Ureter (tissue), 1 donor: ENCODE measurements at regions not wholly inside any gene's neighbourhood (a gene's known extent, or its start where the extent isn't known, plus 50 kb on each side); places are given as distances from the start of the nearest gene placed in this dataset.
"Not testable (repeated sequence)": the region's sequence is repeated elsewhere in the genome, so short reads cannot be mapped to it uniquely, and the experiment has no call there.

Source experiments
- DNase-seq: peaks from one replicate; pipeline ENCODE4 v3.0.0-alpha.2; 2020; ENCODE audit warnings: low spot score
- donor health status: DM: yes; HTN: yes; CAD: no.

DNA sequence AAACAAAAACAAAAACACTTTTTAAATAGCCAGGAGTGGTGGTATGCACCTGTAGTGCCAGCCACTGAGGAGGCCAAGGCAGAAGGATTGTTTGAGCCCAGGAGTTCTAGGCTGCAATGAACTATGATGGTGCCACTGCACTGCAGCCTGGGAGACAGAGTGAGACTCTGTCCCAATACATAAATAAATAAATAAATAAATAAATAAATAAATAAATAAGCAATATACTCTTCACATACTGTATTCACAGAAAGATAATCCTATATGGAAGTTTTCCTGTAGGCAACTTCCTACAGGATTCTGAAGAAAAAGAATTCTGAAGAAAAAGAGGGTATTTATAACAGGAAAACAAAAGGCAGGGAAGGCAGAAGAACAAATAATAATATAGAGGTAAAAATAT lies 293.3 kb upstream of the GRIA3 start:
- no peak for DNase-seq

DNA sequence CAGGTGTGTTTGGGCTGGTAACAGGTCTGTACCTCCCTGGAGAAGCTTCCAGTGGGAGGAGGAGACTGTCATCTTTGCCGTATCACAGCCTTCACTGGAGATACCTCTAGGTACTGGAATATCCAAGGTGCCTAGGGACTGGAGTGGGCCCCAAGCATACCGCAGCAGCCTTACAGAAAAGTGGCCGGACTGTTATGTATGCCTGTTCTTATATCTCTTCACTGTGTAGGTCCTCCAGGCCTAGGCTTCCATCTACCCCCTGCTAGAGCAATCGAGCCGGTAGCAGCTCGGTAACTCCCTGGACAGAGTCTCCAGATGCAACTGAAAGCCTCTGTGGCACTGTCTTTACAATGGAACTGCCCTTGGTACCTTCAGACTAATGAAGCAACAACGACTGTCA lies 277.4 kb upstream of the GRIA3 start:
- no peak for DNase-seq

DNA sequence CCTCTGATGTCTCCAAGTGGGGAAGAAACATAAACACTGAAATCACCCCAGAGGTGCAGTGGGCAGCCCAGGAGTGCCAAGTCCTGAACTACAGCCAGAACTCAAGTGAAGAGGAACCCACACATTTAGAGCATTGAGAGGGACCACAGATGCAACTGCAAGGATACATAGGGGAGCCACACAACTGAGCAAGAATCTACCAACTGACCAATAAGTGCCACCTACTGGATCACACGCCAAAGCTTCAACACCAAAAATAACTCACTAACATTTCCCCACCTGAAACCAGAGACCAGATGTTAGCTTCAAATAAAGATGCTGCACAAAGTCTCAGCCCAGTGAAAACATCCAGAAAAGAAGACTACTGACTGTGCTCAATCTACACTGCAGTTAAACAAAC lies 276.7 kb upstream of the GRIA3 start:
- DNase-seq: no peak

DNA sequence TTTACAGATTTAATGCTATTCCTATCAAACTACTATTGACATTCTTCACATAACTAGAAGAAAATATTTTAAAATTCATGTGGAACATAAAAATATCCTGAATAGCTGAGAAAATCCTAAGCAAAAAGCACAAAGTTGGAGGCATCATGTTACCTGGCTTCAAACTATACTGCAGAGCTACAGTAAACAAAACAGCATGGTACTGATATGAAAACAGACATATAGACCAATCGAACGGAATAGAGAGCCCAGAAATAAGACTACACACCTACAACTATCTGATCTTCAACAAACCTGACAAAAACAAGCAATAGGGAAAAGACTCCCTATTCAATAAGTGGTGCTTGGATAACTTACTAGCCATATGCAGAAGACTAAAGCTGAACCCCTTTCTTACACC lies 273.4 kb upstream of the GRIA3 start:
- no peak for DNase-seq

DNA sequence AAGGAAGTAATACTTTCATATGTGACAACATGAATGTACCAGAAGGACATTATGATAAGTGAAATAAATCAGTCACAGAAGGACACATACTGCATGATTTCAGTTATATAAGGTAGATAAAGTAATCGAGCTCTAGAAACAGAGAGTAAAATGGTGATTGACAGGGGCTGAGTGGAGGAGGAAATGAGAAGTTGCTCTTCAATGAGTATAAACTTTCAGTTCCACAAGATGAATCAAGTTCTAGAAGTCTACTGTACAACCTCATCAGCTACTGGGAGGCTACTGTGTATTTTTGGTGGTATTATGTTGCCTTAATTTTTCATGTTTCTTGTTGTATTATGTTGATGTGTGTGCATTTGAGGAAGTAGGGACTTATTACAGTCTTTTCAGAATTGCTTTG lies 270.9 kb upstream of the GRIA3 start:
- DNase-seq: no peak

DNA sequence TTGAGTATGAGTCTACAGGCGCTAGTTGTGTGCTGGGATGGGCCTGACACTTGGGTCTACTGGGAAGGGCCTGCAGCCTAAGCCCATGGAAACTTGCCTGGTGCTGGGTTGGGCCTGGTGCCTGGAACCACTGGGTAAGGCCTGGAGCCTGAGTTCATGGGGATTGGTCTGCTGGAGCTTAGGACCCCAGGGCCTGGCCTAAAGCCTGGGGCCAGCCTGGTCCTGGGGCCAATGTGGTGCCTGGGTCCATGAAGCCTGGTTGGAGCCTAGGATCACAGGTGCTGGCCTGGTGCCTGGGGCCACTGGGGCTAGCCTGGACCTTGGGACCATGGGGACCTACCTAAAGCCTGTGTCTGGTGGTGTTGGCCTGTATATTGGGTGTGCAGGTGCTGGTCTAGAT lies 270.3 kb upstream of the GRIA3 start:
- no peak for DNase-seq

DNA sequence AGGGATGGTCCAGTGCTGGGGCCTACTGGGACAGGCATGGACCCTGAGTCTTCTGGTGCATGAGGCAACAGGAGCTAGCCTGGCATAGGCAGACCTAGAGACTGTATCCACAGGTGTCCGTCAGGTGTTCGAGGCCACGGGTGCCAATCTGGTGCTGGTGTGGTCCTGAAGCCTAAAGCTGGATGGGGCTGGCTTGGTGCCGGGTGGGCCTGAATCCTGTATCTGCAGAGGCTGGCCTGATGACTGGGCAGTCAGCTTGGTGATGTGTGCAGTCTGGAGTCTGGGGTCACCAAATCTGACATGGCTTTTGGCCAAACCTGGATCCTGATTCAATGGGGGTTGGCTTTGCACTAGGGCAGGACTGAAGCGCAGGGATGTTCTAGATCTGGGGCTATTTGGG lies 269.8 kb upstream of the GRIA3 start:
- no peak for DNase-seq

DNA sequence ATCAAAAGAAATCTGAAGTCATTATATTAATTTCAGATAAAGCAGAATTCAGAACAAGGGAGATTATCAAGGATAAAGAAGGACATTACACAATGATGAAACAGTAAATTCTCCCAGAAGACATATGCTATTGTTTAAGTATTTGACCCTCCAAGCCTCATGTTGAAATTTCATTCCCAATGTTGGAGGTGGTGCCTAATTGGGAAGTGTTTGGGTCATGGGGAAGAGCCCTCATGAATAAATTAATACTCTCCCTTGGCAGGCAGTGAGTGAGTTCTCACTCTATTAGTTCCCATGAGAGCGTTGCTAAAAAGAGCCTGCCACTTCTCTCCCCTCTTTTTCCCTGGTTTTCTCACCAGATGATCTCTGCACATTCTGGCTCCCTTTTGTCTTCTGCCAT lies 249.9 kb upstream of the GRIA3 start:
- no peak for DNase-seq

DNA sequence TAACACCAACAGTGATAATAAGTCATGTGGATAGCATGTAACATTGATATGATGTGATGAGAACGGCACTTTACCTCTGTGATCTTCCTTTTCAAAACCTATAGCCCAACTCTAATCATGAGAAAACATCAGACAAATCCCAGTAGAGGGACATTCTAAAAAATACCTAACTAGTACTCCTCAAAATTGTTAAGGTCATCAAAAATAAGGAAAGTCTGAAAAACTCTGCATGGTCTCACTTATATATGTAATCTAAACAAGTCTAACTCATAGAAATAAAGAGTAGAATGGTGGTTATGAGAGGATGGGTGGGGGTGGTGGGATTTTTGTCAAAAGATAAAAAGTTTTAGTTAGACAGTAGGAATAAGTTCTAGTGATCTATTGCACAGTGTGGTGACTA lies 243.9 kb upstream of the GRIA3 start:
- DNase-seq: no peak

DNA sequence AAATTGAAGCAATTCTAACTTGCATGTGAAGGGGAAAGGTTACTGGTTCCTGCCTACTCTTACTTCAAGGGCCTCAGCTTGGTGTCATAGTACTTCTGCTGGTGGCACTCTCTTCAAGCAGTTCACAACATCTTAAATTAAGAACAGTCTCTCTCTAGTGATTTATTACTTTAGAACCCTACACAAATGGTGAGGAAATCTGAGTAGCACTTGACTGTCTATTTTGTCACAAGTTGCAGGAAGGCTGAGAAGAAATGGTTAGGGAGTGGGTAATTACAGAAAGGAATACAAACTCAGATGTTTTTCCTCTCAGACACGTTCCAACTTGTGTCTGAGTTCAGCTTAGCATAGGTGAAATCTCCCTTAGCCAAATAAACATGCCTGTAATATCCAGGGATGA lies 242.3 kb upstream of the GRIA3 start:
- DNase-seq: no peak

DNA sequence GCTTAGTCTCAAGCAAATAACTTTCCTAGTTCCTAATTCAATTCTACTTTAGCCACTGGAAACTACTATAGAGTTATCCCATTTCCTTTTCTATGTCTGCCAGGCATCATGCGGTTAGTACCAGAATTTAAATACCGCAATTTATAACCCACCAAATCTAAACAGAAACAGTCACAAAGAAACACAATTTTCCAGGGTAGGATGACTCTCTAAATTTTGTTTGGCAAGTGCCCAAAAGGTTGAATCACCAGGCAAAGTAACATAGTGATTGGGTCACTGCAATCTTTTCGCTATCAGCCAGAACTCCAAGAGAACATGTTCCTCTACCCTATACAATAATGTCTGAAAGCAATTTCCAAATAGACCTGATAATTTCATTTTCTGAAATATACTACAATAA lies 240.2 kb upstream of the GRIA3 start:
- no peak for DNase-seq

DNA sequence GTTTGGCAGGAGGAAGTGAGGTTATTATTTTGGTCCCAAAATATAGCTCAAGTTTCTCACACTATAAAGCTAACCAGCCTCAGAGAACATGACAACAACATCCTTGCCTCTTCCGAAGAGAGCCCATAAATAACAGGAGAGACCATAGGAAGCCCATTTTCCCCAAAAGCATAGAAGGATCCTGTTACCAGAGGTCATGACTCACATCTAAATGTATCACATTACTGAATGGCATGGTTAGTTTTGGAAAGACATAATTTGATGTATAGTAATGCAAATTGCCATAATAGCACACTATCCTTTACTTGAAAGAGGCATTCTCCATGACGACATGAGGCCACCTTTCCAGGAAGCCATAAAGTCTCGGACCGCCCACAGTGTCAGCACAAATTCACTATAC lies 238.8 kb upstream of the GRIA3 start:
- DNase-seq: no peak

DNA sequence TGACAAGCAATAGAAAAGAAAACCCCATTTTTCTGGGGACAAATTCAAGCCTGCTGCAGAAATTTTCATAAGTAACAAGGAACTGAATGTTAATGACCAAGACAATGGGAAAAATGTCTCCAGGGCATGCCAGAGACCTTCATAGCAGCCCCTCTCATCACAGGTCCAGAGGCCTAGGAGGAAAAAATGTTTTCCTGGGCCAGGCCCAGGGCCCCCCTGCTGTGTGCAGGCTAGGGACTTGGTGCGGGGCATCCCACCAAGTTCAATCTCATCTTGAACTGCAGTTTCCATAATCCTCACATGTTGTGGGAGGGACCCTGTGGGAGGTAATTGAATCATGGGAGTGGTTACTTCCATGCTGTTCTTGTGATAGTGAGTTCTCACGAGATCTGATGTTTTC lies 211.5 kb upstream of the GRIA3 start:
- no peak for DNase-seq

DNA sequence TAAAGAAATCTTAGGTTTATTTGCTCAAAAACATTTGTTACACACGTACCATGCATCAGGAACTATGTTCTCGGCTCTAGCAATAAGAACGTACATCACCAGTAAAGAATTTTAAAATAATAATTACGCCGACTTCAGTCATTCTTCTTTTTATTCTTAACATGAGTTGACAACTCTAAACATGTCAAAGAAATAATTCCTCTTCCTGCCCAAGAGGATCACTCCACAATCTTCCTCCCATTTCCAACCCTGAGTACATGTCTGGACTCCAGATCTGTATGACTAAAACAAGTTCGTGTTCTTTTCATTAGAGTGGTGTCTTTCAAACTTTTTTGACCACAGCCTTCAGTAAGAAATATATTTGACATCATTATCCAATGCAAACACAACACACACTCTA lies 201.6 kb upstream of the GRIA3 start:
- no peak for DNase-seq

DNA sequence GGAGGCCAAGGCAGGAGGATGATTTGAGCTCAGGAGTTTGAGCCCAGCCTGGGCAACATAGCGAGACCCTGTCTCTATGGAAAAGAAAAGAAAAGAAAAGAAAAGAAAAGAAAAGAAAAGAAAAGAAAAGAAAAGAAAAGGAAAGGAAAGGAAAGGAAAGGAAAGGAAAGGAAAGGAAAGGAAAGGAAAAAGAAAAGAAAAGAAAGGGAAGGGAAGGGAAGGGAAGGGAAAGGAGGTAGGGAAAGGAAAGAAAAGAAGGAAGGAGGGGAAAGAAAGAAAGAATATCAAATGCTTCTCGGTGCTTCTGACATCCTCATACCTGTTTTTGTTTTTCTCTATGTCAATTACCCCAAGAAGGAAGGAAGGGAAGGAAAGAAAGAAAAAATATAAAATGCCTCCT lies 181.2 kb upstream of the GRIA3 start:
- not testable (repeated sequence) for DNase-seq

DNA sequence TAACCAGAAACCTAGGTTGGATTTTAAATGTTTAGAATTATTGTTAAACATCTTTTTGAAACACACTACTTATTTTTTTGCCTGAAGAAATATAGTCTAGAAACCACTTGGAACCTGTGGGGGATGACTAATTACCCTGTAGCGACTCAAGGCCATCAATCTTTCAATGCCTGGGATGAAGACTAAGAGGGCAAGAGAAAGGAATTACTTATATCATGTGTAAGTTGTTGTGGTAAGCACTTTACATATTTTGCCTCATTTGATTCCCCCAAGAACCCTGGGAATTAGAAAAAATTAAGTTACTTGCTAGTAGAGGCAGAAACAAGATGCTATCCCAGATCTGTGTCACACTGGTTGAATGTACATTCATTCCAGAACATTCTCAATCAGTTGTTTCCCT lies 170.9 kb upstream of the GRIA3 start:
- DNase-seq: no peak

DNA sequence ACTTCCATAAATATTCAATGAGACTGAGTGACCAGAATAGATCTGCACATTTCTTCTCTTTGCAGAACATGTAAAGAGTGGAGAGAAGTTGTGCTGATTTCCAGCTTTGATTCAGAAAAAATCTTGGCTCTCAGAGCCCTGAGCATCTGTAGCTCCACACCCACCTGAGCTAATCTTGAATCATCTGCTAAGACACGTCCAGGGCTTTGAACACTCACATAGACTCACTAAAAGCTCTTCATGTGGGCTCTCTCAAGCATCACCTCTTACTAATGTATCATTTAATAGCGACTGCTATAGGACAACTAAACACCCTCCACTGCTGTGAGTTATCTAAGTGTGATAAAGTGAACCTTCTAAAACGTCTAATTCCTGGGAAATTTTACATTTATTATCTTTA lies 147.7 kb upstream of the GRIA3 start:
- no peak for DNase-seq

DNA sequence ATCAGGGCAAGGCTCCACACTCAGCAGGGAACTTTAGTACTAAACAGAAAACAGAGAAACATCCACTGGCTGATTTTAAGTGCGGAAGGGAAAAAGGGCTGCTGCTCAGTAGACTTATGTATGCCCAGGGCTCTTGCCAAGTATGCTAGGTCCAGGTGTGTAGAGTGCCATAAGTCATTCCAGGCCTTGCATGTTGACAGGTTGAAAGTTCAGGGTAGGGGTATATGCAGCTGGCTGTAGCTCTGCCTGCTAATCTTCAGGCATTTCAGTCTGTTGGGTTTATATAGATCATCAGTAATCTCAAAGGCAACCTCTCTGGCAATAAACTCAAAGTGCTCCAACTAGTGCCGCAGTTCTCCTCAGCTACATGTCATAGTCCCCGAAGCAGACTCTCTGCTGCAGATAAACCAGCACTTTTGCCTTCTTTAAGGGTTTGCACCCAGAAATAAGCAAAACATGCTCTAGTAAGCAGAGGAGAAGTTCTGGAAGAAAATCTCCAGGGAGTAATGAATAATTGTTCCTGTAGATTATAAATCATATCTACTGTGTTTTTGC lies 134.9 kb upstream of the GRIA3 start:
- DNase-seq: no peak

DNA sequence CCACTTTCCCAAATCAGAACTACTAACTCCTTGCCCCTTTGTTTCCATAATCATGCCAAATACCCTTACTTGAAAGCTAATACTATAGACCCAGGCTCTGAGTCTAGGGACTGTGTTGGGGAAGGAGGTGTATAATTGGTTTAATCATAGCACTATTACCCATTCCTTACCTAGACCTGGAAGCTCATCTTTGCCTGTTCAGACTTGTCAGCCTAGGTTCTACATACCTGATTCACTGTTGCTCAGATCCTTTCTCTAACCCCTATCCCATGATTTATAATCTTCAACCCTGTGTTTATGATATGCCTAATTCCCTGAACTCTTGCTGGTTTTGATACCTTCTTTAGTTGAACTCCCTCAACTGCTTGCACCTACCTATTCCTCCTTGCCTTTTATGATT lies 123.1 kb upstream of the GRIA3 start:
- no peak for DNase-seq

DNA sequence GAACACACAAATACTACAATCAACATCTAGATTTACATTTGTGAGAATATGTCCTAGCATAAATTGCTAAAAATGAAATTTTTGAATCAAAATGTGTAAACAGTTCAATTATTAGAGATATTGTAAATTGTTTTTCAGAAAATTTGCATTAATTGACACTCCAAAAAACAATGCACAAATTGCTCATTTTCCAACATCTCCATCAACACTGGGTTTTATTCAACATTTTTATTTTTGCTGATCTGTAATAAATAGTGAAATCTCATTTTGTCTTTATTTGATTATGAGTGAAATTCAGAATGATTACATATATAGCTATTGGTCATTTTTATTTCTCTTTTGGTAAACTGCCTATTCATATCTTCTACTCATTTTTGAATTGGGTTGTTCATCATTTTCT lies 120.0 kb upstream of the GRIA3 start:
- no peak for DNase-seq

DNA sequence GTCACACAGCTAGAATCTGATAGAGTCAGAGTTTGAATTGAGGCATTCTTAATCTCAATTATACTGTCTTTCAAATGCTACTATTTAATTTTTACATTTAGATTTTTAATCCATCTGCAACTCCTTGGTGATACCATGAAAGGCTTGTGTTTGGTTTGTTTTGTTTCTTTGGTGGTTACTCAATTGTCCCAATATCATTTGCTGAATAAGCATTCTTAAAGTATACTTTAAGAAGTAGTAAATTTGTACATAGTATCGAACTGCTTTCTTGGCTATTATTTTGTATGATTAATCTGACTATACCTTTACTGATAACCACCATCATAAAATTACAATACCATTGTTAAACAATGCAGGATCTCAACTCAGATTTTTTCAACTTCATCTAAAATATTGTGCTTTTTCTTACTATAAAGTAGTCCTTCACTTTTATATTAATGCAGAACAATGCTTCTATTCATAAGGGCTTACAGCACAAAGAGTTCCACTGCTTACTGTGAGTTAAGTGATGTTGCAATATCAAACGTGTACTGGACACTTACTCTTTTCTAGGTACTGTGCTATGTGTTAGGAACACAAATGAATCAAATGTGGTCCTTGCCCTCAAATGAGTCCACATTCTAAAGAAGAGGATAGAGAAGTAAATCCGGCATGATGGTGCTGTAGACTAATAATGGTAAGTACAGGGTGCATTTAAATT lies 111.2 kb upstream of the GRIA3 start:
- no peak for DNase-seq

DNA sequence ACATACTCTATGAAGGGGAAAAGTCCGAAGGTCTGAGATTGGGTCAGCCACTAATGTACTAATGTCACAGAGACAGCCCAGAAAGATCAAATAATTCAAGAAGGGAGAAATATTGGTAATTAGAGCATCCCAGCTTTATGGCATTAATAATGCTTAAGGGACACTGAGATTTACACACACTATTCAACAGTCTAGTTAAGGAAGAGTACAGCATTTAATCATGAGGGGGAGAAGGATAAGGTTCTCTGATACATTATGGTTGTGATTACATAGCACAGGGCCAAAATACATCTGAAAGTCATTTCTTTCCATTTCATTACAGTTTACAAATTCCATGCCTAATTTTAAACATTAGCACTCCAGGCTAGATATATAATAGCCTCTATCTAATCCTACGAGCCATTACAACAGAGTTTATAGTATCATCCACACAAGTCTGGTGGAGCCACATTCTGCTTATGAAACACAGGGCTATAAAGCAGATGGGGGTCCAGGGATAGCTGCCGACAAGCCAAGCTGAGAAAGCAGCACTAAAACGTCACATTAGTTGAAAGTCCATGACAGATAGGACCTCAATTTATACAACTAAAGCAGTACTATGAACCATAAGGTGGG lies 108.0 kb upstream of the GRIA3 start:
- DNase-seq: no peak

DNA sequence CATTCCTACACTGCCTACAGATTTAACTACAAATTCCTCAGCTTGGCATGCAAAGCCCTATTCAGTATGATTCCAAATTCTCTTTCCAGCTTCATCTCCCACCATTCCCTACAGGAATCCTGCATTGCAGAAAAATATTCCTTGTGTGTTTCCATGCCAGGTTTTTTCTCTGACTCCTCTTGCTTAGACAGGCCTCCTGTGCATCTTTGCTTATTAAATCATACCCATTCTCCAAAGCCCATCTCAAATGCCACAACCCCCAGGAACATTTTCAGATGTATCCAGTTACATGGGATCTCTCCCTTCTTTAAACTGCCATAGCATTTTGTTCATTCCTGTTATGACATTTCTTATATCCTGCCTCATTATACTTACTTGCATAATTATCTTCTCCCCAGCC lies 106.4 kb upstream of the GRIA3 start:
- no peak for DNase-seq

DNA sequence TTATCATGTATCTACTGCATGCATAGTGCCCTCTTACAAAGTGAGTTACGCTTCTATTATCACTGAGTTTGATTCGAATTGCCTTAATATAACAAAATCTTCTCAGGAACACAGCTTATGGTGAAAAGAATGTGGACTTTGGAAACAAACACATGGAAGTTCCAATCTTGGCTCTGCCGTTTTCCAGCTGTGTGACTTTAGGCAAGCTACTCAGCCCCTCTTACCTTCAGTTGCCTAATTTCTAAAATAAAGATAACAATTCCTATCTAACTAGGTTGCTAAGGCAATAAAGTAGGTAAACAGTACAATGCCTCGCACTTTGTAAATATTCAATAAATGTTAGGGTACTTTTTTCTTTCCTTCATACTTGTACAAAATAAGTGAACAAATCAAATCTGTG lies 104.0 kb upstream of the GRIA3 start:
- no peak for DNase-seq
